ENCODE measurements at regions not wholly inside any gene's neighbourhood (a gene's known extent, or its start where the extent isn't known, plus 50 kb on each side); places are given as distances from the start of the nearest gene placed in this dataset.

- no peak for TF ChIP-seq CTCF (IDR thresholded peaks at IDR 0.05; ENCODE audit: control extremely low read depth in 1 of 3, insufficient read depth in 1 of 3, low read depth in 1 of 3, low read length in 3 of 3)
- TF ChIP-seq MAX (IDR thresholded peaks at IDR 0.05): no peak
- TF ChIP-seq POLR2A (IDR thresholded peaks at IDR 0.05; ENCODE audit: control extremely low read depth in 1 of 2, low read depth in 2 of 2, low read length in 2 of 2): no peak
- TF ChIP-seq TAF1 (IDR thresholded peaks at IDR 0.05; ENCODE audit: low read depth, low read length): no peak
- TF ChIP-seq CREB1 (IDR thresholded peaks at IDR 0.05): no peak
- no peak for TF ChIP-seq RAD21 (IDR thresholded peaks at IDR 0.05 in 1 of 2, conservative IDR thresholded peaks at IDR 0.05 in 1 of 2; ENCODE audit: low read depth in 2 of 2, low read length in 2 of 2)
Measured at GRCh38 chr1:214854126-214854875, 228.2 kb upstream of the KCNK2 start.
